HCT116 (cell line): ENCODE measurements at regions not wholly inside any gene's neighbourhood (a gene's known extent, or its start where the extent isn't known, plus 50 kb on each side); places are given as distances from the start of the nearest gene placed in this dataset.

Experiments used
- ATAC-seq: fragments of 200-7000 bp; cut with Tn5 transposase; 2 replicates; pipeline ENCODE4 v1.9.1; 2020; ENCODE audit warnings: mild to moderate bottlenecking, moderate library complexity
- BruUV-seq: library from RNA; stranded (reverse); fragments of 400-500 nt; replicated peaks from 2 replicates; lab custom pipeline; 2021; lab: Mats Ljungman, UMichigan
- CTCF ChIA-PET: fragments of 300-600 bp; sonication (Branson Sonifier 250); formaldehyde crosslinking; loops from one replicate; lab custom pipeline; 2021; ENCODE audit warnings: antibody characterized with exemption; lab: Charles Lee
- POLR2A ChIA-PET: fragments of 300-600, 350-600 bp; sonication (Branson Sonifier 250); formaldehyde crosslinking; loops from one replicate; lab custom pipeline; 2021; ENCODE audit warnings: antibody characterized with exemption; lab: Charles Lee
- RAD21 ChIA-PET, 2 experiments: fragments of 300-600 bp; sonication (Branson Sonifier 250); formaldehyde crosslinking; loops; one replicate each; lab custom pipeline; 2023; ENCODE audit warnings: low total read pairs in 2 of 2; ENCODE audit not compliant: uncharacterized antibody in 2 of 2, unreplicated experiment in 2 of 2, low non-redundant PET in 1 of 2; lab: Charles Lee
- DNase-seq: peaks from one replicate; pipeline ENCODE4 v3.0.0-alpha.2; 2010; ENCODE audit warnings: low read depth, low spot score
- H2AFZ ChIP-seq: fragments of 200-600 bp; shearing (Covaris generic), sonication (generic); 2 replicates; pipeline ENCODE4 v1.6.1; 2017; ENCODE audit warnings: low read depth, mixed run types, mixed read lengths, antibody characterized with exemption, low read length; ENCODE audit not compliant: poor library complexity, severe bottlenecking
- H3K27ac ChIP-seq: 2 replicates; pipeline ENCODE4 v1.5.1; 2012; ENCODE audit warnings: low read depth, low read length
- H3K27me3 ChIP-seq: fragments of 200-600 bp; sonication (generic); 2 replicates; pipeline ENCODE4 v1.6.1; 2016; ENCODE audit warnings: mixed run types, low read length, mixed read lengths; ENCODE audit not compliant: insufficient read depth
- H3K36me3 ChIP-seq, 2 experiments: fragments of 200-500 bp in 1 of 2; fragments of 200-600 bp in 1 of 2; sonication (Bioruptor generic) in 1 of 2; sonication (generic) in 1 of 2; 2 replicates each; pipeline versions ENCODE4 v1.5.1 to v1.6.1; 2014 to 2016; ENCODE audit warnings: low read length in 2 of 2, inconsistent platforms in 1 of 2, mixed read lengths in 1 of 2, mixed run types in 1 of 2; ENCODE audit not compliant: insufficient read depth in 2 of 2, control insufficient read depth in 1 of 2
- H3K4me1 ChIP-seq, 2 experiments: fragments of 200-600 bp in 1 of 2; sonication (generic) in 1 of 2; 2 replicates each; pipeline versions ENCODE4 v1.5.1 to v1.6.1; 2012 to 2017; ENCODE audit warnings: low read length in 2 of 2, inconsistent platforms in 1 of 2, mild to moderate bottlenecking in 1 of 2, mixed read lengths in 1 of 2, mixed run types in 1 of 2, moderate library complexity in 1 of 2; ENCODE audit not compliant: insufficient read depth in 2 of 2, control insufficient read depth in 1 of 2
- H3K4me2 ChIP-seq: fragments of 200-600 bp; sonication (generic); 2 replicates; pipeline ENCODE4 v1.6.1; 2017; ENCODE audit warnings: mixed run types, low read length, mixed read lengths
- H3K4me3 ChIP-seq, 2 experiments: fragments of 200-600 bp in 1 of 2; sonication (generic) in 1 of 2; replicated peaks in 1 of 2; 2 replicates each; pipeline ENCODE4 v1.5.1; 2011 to 2016; ENCODE audit warnings: low read length in 2 of 2, control low read depth in 1 of 2, low read depth in 1 of 2, mild to moderate bottlenecking in 1 of 2, mixed read lengths in 1 of 2, mixed run types in 1 of 2
- H3K79me2 ChIP-seq: fragments of 200-600 bp; sonication (generic); 2 replicates; pipeline ENCODE4 v1.6.1; 2017; ENCODE audit warnings: mild to moderate bottlenecking, mixed run types, low read length, moderate library complexity, mixed read lengths; ENCODE audit not compliant: insufficient read depth
- H3K9ac ChIP-seq: fragments of 200-600 bp; sonication (generic); 2 replicates; pipeline ENCODE4 v1.6.1; 2016; ENCODE audit warnings: low read length, mixed read lengths
- H3K9me2 ChIP-seq: fragments of 200-600 bp; sonication (generic), shearing (Covaris generic); 2 replicates; pipeline ENCODE4 v1.6.1; 2017; ENCODE audit warnings: mixed run types, mild to moderate bottlenecking, moderate library complexity; ENCODE audit not compliant: insufficient read depth
- H3K9me3 ChIP-seq, 2 experiments: fragments of 200-500 bp in 1 of 2; fragments of 200-600 bp in 1 of 2; sonication (Bioruptor generic) in 1 of 2; sonication (generic) in 1 of 2; 2 replicates each; pipeline ENCODE4 v1.6.1; 2014 to 2017; ENCODE audit warnings: low read length in 2 of 2, mixed read lengths in 2 of 2, inconsistent platforms in 1 of 2, low read depth in 1 of 2, mild to moderate bottlenecking in 1 of 2, mixed run types in 1 of 2, moderate library complexity in 1 of 2; ENCODE audit not compliant: control insufficient read depth in 1 of 2, insufficient read depth in 1 of 2
- H4K20me1 ChIP-seq: fragments of 200-600 bp; sonication (generic), shearing (Covaris generic); 2 replicates; pipeline ENCODE4 v1.6.1; 2017; ENCODE audit warnings: mixed run types, mild to moderate bottlenecking, moderate library complexity; ENCODE audit not compliant: insufficient read depth
- CEBPB ChIP-seq: IDR thresholded peaks from 2 replicates; pipeline ENCODE4 v1.6.1; 2012; ENCODE audit warnings: low read depth
- CTCF ChIP-seq, 3 experiments: fragments of 200-600 bp in 1 of 3; sonication (generic) in 1 of 3; IDR thresholded peaks in 2 of 3; conservative IDR thresholded peaks in 1 of 3; 2 replicates each; pipeline ENCODE4 v1.5.1; 2012 to 2017; ENCODE audit warnings: low read depth in 2 of 3, low read length in 2 of 3, antibody characterized with exemption in 1 of 3, borderline replicate concordance in 1 of 3, control low read depth in 1 of 3, mild to moderate bottlenecking in 1 of 3, mixed read lengths in 1 of 3, mixed run types in 1 of 3, moderate library complexity in 1 of 3; ENCODE audit not compliant: insufficient read depth in 1 of 3
- EZH2phosphoT487 ChIP-seq: fragments of 200-600 bp; IDR thresholded peaks from 2 replicates; pipeline ENCODE4 v1.6.1; 2018; ENCODE audit warnings: antibody characterized with exemption, borderline replicate concordance
- POLR2AphosphoS5 ChIP-seq: IDR thresholded peaks from 2 replicates; pipeline ENCODE4 v1.6.1; 2011; ENCODE audit warnings: mild to moderate bottlenecking, low read depth, low read length, moderate library complexity
- RAD21 ChIP-seq: IDR thresholded peaks from 2 replicates; pipeline ENCODE4 v1.6.1; 2012; ENCODE audit warnings: low read depth, mild to moderate bottlenecking
- SIN3A ChIP-seq: IDR thresholded peaks from 2 replicates; pipeline ENCODE4 v1.6.1; 2012; ENCODE audit warnings: low read depth
- SP1 ChIP-seq: IDR thresholded peaks from 2 replicates; pipeline ENCODE4 v1.6.1; 2012; ENCODE audit warnings: low read depth
- YY1 ChIP-seq: IDR thresholded peaks from 2 replicates; pipeline ENCODE4 v1.6.1; 2011; ENCODE audit warnings: low read length, low read depth, moderate library complexity, mild to moderate bottlenecking; ENCODE audit not compliant: insufficient replicate concordance; ENCODE audit errors: extremely low read depth
- intact Hi-C: fragments of 100-400 bp; cut with micrococcal nuclease; formaldehyde crosslinking; loops from 2 replicates; pipeline ENCODE4 v1.10.0; 2022

- TF ChIP-seq CTCF (IDR thresholded peaks at IDR 0.05 in 2 of 3, conservative IDR thresholded peaks at IDR 0.05 in 1 of 3; ENCODE audit: borderline replicate concordance in 1 of 3, insufficient read depth in 1 of 3, low read depth in 2 of 3, low read length in 2 of 3) (no peak), YY1 (no peak), EZH2phosphoT487 (no peak), RAD21 (no peak), POLR2AphosphoS5 (no peak), SP1 (no peak)
Observed at GRCh38 chr15:95458721-95459120, 871.8 kb upstream of the NR2F2 start (continued).

DNA sequence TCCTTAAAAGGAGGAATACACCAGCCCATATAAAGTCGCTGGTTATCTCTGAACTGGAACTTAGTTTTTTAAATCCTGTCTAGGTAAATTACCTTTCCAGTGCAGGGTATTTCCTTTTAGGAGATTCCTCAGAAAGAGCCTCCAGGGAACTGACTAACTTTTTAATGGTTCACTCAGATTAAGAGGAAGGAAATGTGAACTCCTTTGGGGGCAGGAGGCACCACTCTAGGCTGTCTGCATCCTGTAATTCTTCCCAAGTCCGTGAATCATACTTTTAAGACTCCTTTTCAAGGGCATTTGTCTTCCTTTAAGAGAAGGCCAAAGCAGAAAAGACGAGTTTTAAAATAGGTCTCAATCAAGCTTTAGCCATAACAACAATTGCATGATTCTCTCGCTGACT lies 871.2 kb upstream of the NR2F2 start:
- H3K27ac ChIP-seq, result no peak overlapping the region
- BruUV-seq, result no TSS peak
- CTCF ChIA-PET, result no interaction called here

More for the DNA sequence above, 871.2 kb upstream of the NR2F2 start:
- Histone ChIP-seq H4K20me1 (no peaks in the 10 kb centered on the region), H3K4me3 (no peak overlapping the region), H3K9ac (no peak overlapping the region)
- intact Hi-C loops, result no loop called here
- POLR2A ChIA-PET, result no interaction called here
- no peak for TF ChIP-seq CEBPB
- no peak for TF ChIP-seq SIN3A
- TF ChIP-seq, all 23 proteins: peak for 0
- Histone ChIP-seq H3K27me3 (no peaks in the 10 kb centered on the region), H3K36me3 (no peaks in the 10 kb centered on the region), H3K9me3 (no peaks in the 10 kb centered on the region), H2AFZ (no peak overlapping the region), H3K4me1 (no peaks in the 10 kb centered on the region), H3K4me2 (no peak overlapping the region), H3K9me2 (no peaks in the 10 kb centered on the region), H3K79me2 (no peaks in the 10 kb centered on the region)
- RAD21 ChIA-PET, result no interaction called here
- DNase-seq (no peak), ATAC-seq (no peak)
